WTC11 (cell line): ENCODE measurements at regions not wholly inside any gene's neighbourhood (a gene's known extent, or its start where the extent isn't known, plus 50 kb on each side); places are given as distances from the start of the nearest gene placed in this dataset.

ENCODE experiments used
- ATAC-seq: fragments of 200-7000 bp; cut with Tn5 transposase; 2 replicates; pipeline ENCODE4 v1.10.0; 2021; ENCODE audit warnings: mild to moderate bottlenecking, moderate library complexity
- CTCF ChIA-PET: fragments of 300-600 bp; sonication (Branson Sonifier 250); formaldehyde crosslinking; loops from one replicate; lab custom pipeline; 2021; ENCODE audit warnings: antibody characterized with exemption; lab: Charles Lee
- POLR2A ChIA-PET: fragments of 350-600 bp; sonication (Branson Sonifier 250); formaldehyde crosslinking; loops from one replicate; lab custom pipeline; 2021; ENCODE audit warnings: antibody characterized with exemption; lab: Charles Lee
- DNase-seq: peaks from one replicate; pipeline ENCODE4 v3.0.0; 2021; ENCODE audit warnings: low spot score
- H3K27ac Mint-ChIP-seq: 2 replicates; pipeline ENCODE4 v1.8.0; 2021; ENCODE audit warnings: mixed read lengths
- H3K27me3 Mint-ChIP-seq: 2 replicates; pipeline ENCODE4 v1.8.0; 2021; ENCODE audit warnings: low read depth, mild to moderate bottlenecking, moderate library complexity, mixed read lengths
- H3K36me3 Mint-ChIP-seq: 2 replicates; pipeline ENCODE4 v1.8.0; 2021; ENCODE audit warnings: mixed read lengths
- H3K4me1 Mint-ChIP-seq: 2 replicates; pipeline ENCODE4 v1.8.0; 2022; ENCODE audit warnings: mixed read lengths
- H3K4me3 Mint-ChIP-seq: 2 replicates; pipeline ENCODE4 v1.8.0; 2021; ENCODE audit warnings: mild to moderate bottlenecking, moderate library complexity, mixed read lengths
- H3K9me3 Mint-ChIP-seq: 2 replicates; pipeline ENCODE4 v1.8.0; 2021; ENCODE audit warnings: mixed read lengths
- CREM ChIP-seq: sonication (generic); formaldehyde crosslinking; IDR thresholded peaks from 2 replicates; pipeline ENCODE4 v1.8.1; 2022; ENCODE audit warnings: mild to moderate bottlenecking, missing genetic modification reagents, moderate library complexity
- IRF2 ChIP-seq: sonication (generic); formaldehyde crosslinking; IDR thresholded peaks from 2 replicates; pipeline ENCODE4 v1.8.0; 2022; ENCODE audit warnings: low read depth, missing genetic modification reagents, borderline replicate concordance
- OVOL2 ChIP-seq: fragments of 250-450 bp; sonication (Bioruptor Pico); IDR thresholded peaks from 2 replicates; pipeline ENCODE4 v1.9.0; 2021; ENCODE audit warnings: mild to moderate bottlenecking, borderline replicate concordance
- RELA ChIP-seq: sonication (generic); formaldehyde crosslinking; IDR thresholded peaks from 2 replicates; pipeline ENCODE4 v1.8.1; 2022; ENCODE audit warnings: missing genetic modification reagents, mild to moderate bottlenecking, borderline replicate concordance
- SMAD4 ChIP-seq: sonication (generic); formaldehyde crosslinking; IDR thresholded peaks from 2 replicates; pipeline ENCODE4 v1.8.0; 2022; ENCODE audit warnings: mild to moderate bottlenecking, missing genetic modification reagents
- TCF7 ChIP-seq: sonication (generic); formaldehyde crosslinking; IDR thresholded peaks from 2 replicates; pipeline ENCODE4 v1.8.0; 2022; ENCODE audit warnings: mild to moderate bottlenecking, low read depth, missing genetic modification reagents, moderate library complexity
- TEAD4 ChIP-seq: sonication (generic); formaldehyde crosslinking; IDR thresholded peaks from 2 replicates; pipeline ENCODE4 v1.8.0; 2022; ENCODE audit warnings: mild to moderate bottlenecking, missing genetic modification reagents
- ZNF138 ChIP-seq: sonication (generic); formaldehyde crosslinking; conservative IDR thresholded peaks from 2 replicates; pipeline ENCODE4 v1.8.1; 2022; ENCODE audit warnings: mild to moderate bottlenecking, moderate library complexity, missing genetic modification reagents
- ZNF263 ChIP-seq: sonication (generic); formaldehyde crosslinking; IDR thresholded peaks from 2 replicates; pipeline ENCODE4 v1.8.1; 2022; ENCODE audit warnings: low read depth, mild to moderate bottlenecking, moderate library complexity, missing genetic modification reagents
- ZNF671 ChIP-seq: fragments of 250-450 bp; sonication (Bioruptor Pico); IDR thresholded peaks from 2 replicates; pipeline ENCODE4 v1.8.0; 2021; ENCODE audit warnings: mild to moderate bottlenecking
- TF ChIP-seq, protein P1 (sequence below): sonication (generic); formaldehyde crosslinking; IDR thresholded peaks from 2 replicates; pipeline ENCODE4 v1.8.0; 2022; ENCODE audit warnings: missing genetic modification reagents
- TF ChIP-seq, protein P2 (sequence below): fragments of 250-450 bp; sonication (Bioruptor Pico); IDR thresholded peaks from 2 replicates; pipeline ENCODE4 v1.9.0; 2021; ENCODE audit warnings: mild to moderate bottlenecking, borderline replicate concordance
- TF ChIP-seq, protein P3 (sequence below): sonication (generic); formaldehyde crosslinking; IDR thresholded peaks from 2 replicates; pipeline ENCODE4 v1.8.1; 2023; ENCODE audit warnings: mild to moderate bottlenecking, missing genetic modification reagents, moderate library complexity
- TF ChIP-seq, protein P4 (sequence below): sonication (generic); formaldehyde crosslinking; IDR thresholded peaks from 2 replicates; pipeline ENCODE4 v1.8.1; 2022; ENCODE audit warnings: low read depth, mild to moderate bottlenecking, moderate library complexity, missing genetic modification reagents, borderline replicate concordance
- TF ChIP-seq, protein P5 (sequence below): sonication (generic); formaldehyde crosslinking; IDR thresholded peaks from 2 replicates; pipeline ENCODE4 v1.8.0; 2023; ENCODE audit warnings: missing genetic modification reagents
- TF ChIP-seq, protein P6 (sequence below): sonication (generic); formaldehyde crosslinking; IDR thresholded peaks from 2 replicates; pipeline ENCODE4 v1.8.1; 2023; ENCODE audit warnings: mild to moderate bottlenecking, moderate library complexity, missing genetic modification reagents
- TF ChIP-seq, protein P7 (sequence below): sonication (generic); formaldehyde crosslinking; IDR thresholded peaks from 2 replicates; pipeline ENCODE4 v1.8.0; 2022; ENCODE audit warnings: mild to moderate bottlenecking, missing genetic modification reagents
- TF ChIP-seq, protein P8 (sequence below): sonication (generic); formaldehyde crosslinking; IDR thresholded peaks from 2 replicates; pipeline ENCODE4 v1.8.0; 2022; ENCODE audit warnings: mild to moderate bottlenecking, missing genetic modification reagents

DNA sequence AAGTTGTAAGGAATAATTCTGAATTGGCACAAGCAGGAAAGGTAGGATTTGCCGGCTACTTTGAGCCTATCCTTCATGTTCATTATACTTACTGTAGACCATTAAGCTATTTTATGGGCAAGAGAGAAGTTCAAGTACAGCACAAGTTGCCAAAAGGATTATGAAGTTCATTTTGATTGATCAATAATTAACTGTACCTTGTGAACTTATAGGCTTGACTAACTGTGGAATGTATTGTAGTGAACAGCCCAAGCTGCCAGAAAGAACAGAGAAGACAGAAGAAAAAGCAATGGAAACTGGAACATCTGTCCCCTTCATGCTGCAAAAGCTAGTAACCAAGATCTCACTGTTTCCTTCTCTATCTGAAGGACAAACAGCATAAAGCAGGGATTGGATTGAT lies 810.1 kb upstream of the ZEB2 start (continued):
- TF ChIP-seq, protein P1, sequence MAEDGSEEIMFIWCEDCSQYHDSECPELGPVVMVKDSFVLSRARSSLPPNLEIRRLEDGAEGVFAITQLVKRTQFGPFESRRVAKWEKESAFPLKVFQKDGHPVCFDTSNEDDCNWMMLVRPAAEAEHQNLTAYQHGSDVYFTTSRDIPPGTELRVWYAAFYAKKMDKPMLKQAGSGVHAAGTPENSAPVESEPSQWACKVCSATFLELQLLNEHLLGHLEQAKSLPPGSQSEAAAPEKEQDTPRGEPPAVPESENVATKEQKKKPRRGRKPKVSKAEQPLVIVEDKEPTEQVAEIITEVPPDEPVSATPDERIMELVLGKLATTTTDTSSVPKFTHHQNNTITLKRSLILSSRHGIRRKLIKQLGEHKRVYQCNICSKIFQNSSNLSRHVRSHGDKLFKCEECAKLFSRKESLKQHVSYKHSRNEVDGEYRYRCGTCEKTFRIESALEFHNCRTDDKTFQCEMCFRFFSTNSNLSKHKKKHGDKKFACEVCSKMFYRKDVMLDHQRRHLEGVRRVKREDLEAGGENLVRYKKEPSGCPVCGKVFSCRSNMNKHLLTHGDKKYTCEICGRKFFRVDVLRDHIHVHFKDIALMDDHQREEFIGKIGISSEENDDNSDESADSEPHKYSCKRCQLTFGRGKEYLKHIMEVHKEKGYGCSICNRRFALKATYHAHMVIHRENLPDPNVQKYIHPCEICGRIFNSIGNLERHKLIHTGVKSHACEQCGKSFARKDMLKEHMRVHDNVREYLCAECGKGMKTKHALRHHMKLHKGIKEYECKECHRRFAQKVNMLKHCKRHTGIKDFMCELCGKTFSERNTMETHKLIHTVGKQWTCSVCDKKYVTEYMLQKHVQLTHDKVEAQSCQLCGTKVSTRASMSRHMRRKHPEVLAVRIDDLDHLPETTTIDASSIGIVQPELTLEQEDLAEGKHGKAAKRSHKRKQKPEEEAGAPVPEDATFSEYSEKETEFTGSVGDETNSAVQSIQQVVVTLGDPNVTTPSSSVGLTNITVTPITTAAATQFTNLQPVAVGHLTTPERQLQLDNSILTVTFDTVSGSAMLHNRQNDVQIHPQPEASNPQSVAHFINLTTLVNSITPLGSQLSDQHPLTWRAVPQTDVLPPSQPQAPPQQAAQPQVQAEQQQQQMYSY (CRISPR knock-in tag) = no peak
- TF ChIP-seq, protein P2, sequence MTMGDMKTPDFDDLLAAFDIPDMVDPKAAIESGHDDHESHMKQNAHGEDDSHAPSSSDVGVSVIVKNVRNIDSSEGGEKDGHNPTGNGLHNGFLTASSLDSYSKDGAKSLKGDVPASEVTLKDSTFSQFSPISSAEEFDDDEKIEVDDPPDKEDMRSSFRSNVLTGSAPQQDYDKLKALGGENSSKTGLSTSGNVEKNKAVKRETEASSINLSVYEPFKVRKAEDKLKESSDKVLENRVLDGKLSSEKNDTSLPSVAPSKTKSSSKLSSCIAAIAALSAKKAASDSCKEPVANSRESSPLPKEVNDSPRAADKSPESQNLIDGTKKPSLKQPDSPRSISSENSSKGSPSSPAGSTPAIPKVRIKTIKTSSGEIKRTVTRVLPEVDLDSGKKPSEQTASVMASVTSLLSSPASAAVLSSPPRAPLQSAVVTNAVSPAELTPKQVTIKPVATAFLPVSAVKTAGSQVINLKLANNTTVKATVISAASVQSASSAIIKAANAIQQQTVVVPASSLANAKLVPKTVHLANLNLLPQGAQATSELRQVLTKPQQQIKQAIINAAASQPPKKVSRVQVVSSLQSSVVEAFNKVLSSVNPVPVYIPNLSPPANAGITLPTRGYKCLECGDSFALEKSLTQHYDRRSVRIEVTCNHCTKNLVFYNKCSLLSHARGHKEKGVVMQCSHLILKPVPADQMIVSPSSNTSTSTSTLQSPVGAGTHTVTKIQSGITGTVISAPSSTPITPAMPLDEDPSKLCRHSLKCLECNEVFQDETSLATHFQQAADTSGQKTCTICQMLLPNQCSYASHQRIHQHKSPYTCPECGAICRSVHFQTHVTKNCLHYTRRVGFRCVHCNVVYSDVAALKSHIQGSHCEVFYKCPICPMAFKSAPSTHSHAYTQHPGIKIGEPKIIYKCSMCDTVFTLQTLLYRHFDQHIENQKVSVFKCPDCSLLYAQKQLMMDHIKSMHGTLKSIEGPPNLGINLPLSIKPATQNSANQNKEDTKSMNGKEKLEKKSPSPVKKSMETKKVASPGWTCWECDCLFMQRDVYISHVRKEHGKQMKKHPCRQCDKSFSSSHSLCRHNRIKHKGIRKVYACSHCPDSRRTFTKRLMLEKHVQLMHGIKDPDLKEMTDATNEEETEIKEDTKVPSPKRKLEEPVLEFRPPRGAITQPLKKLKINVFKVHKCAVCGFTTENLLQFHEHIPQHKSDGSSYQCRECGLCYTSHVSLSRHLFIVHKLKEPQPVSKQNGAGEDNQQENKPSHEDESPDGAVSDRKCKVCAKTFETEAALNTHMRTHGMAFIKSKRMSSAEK (CRISPR knock-in tag) = no peak
- TF ChIP-seq TEAD4 (CRISPR knock-in tag) (no peak), TCF7 (CRISPR knock-in tag) (no peak), ZNF263 (CRISPR knock-in tag) (no peak), ZNF671 (CRISPR knock-in tag) (no peak)
- TF ChIP-seq, protein P3, sequence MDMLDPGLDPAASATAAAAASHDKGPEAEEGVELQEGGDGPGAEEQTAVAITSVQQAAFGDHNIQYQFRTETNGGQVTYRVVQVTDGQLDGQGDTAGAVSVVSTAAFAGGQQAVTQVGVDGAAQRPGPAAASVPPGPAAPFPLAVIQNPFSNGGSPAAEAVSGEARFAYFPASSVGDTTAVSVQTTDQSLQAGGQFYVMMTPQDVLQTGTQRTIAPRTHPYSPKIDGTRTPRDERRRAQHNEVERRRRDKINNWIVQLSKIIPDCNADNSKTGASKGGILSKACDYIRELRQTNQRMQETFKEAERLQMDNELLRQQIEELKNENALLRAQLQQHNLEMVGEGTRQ (CRISPR knock-in tag) = no peak
- TF ChIP-seq, protein P4, sequence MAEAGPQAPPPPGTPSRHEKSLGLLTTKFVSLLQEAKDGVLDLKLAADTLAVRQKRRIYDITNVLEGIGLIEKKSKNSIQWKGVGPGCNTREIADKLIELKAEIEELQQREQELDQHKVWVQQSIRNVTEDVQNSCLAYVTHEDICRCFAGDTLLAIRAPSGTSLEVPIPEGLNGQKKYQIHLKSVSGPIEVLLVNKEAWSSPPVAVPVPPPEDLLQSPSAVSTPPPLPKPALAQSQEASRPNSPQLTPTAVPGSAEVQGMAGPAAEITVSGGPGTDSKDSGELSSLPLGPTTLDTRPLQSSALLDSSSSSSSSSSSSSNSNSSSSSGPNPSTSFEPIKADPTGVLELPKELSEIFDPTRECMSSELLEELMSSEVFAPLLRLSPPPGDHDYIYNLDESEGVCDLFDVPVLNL (CRISPR knock-in tag) = no peak
- TF ChIP-seq, all 79 proteins: peak for 0

DNA sequence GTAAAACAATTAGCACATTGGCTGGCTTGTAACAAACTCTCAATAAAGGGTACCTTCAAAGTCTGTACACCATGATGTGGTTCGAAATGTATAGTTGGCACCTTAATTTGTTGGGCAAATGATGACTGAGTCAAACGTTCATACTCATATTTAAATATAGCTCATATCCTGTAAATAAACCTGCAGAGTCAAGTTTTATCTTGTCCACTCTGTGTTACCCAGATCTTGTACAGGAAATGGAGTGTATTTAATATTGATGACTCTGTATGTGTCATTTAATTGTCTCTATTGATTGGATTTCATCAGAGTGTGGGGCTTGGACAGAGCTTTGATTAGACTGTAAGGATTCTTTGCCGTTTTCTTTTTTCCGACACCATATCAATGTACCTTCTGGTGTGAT lies 805.6 kb upstream of the ZEB2 start:
- no peak for TF ChIP-seq RELA
- TF ChIP-seq SMAD4 (CRISPR knock-in tag) = no peak
- TF ChIP-seq, protein P3 (CRISPR knock-in tag) = no peak
- TF ChIP-seq OVOL2 (CRISPR knock-in tag) = no peak
- TF ChIP-seq, protein P5, sequence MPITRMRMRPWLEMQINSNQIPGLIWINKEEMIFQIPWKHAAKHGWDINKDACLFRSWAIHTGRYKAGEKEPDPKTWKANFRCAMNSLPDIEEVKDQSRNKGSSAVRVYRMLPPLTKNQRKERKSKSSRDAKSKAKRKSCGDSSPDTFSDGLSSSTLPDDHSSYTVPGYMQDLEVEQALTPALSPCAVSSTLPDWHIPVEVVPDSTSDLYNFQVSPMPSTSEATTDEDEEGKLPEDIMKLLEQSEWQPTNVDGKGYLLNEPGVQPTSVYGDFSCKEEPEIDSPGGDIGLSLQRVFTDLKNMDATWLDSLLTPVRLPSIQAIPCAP = no peak
- TF ChIP-seq, protein P6, sequence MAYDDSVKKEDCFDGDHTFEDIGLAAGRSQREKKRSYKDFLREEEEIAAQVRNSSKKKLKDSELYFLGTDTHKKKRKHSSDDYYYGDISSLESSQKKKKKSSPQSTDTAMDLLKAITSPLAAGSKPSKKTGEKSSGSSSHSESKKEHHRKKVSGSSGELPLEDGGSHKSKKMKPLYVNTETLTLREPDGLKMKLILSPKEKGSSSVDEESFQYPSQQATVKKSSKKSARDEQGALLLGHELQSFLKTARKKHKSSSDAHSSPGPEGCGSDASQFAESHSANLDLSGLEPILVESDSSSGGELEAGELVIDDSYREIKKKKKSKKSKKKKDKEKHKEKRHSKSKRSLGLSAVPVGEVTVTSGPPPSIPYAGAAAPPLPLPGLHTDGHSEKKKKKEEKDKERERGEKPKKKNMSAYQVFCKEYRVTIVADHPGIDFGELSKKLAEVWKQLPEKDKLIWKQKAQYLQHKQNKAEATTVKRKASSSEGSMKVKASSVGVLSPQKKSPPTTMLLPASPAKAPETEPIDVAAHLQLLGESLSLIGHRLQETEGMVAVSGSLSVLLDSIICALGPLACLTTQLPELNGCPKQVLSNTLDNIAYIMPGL (CRISPR knock-in tag) = no peak
- no peak for TF ChIP-seq ZNF138
- no peak for TF ChIP-seq CREM (CRISPR knock-in tag)
- TF ChIP-seq IRF2 (CRISPR knock-in tag) = no peak
- TF ChIP-seq, protein P7, sequence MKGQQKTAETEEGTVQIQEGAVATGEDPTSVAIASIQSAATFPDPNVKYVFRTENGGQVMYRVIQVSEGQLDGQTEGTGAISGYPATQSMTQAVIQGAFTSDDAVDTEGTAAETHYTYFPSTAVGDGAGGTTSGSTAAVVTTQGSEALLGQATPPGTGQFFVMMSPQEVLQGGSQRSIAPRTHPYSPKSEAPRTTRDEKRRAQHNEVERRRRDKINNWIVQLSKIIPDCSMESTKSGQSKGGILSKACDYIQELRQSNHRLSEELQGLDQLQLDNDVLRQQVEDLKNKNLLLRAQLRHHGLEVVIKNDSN (CRISPR knock-in tag) = no peak
- TF ChIP-seq, protein P8, sequence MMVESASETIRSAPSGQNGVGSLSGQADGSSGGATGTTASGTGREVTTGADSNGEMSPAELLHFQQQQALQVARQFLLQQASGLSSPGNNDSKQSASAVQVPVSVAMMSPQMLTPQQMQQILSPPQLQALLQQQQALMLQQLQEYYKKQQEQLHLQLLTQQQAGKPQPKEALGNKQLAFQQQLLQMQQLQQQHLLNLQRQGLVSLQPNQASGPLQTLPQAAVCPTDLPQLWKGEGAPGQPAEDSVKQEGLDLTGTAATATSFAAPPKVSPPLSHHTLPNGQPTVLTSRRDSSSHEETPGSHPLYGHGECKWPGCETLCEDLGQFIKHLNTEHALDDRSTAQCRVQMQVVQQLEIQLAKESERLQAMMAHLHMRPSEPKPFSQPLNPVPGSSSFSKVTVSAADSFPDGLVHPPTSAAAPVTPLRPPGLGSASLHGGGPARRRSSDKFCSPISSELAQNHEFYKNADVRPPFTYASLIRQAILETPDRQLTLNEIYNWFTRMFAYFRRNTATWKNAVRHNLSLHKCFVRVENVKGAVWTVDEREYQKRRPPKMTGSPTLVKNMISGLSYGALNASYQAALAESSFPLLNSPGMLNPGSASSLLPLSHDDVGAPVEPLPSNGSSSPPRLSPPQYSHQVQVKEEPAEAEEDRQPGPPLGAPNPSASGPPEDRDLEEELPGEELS (CRISPR knock-in tag) = no peak
- TF ChIP-seq, all 79 proteins: peak for 0
- POLR2A ChIA-PET = no interaction called here
- Mint-ChIP-seq H3K27me3 (no peaks in the 10 kb centered on the region), H3K4me1 (no peaks in the 10 kb centered on the region), H3K27ac (no peak overlapping the region), H3K9me3 (no peaks in the 10 kb centered on the region), H3K4me3 (no peak overlapping the region), H3K36me3 (no peaks in the 10 kb centered on the region)
- DNase-seq = no peak
- CTCF ChIA-PET = no interaction called here
- no peak for ATAC-seq
